Sigmoid colon (tissue), 4 donors: ENCODE measurements at regions not wholly inside any gene's neighbourhood (a gene's known extent, or its start where the extent isn't known, plus 50 kb on each side); places are given as distances from the start of the nearest gene placed in this dataset.

Experiments
- EP300 ChIP-seq, 4 donors: sonication (generic); formaldehyde crosslinking; IDR thresholded peaks; one replicate each; pipeline ENCODE4 v1.6.1; 2017; ENCODE audit warnings: antibody characterized with exemption in 4 of 4
- POLR2A ChIP-seq, 2 donors: fragments of 450-650 bp; IDR thresholded peaks; one replicate each; pipeline ENCODE4 v1.6.1; 2016; ENCODE audit warnings: antibody characterized with exemption in 2 of 2, mild to moderate bottlenecking in 2 of 2, moderate library complexity in 2 of 2
- POLR2AphosphoS5 ChIP-seq, 4 donors: sonication (generic); formaldehyde crosslinking; IDR thresholded peaks; one replicate each; pipeline ENCODE4 v1.6.1; 2017; ENCODE audit warnings: antibody characterized with exemption in 4 of 4
- TF ChIP-seq, protein P1 (sequence below), 4 experiments: fragments of 450-650 bp in 3 of 4; fragments of 200-600 bp in 1 of 4; IDR thresholded peaks; one replicate each; pipeline ENCODE4 v1.5.1; 2016 to 2019; ENCODE audit warnings: antibody characterized with exemption in 4 of 4, mild to moderate bottlenecking in 3 of 4, moderate library complexity in 2 of 4

DNA sequence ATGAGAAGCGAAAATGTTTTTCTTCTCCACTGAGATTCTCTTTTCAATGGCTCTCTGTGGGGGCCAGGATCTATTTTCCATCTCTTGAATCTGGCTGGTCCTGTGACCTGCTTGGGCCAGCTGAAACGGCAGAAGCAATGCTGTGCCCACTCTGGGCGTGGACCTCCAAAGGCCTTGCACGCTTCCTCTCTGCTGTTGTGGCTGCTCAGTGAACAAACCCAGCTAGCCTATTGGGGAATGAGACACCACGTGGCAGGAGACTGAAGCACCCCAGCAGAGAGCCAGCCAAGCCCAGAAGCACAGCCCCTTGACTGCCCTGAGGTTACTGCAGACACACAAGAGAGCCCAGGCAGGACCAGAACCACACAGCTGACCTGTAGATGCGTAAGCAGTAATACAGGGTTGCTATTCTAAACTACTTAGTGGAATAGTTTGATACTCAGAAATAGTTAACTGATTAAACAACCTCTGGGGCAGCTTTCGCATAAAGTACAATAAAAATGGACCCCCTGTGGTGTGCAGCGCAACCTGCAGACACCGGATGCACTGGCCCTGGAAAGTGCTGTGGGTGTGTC, 221.7 kb upstream of the SH3BP4 start:
- TF ChIP-seq, protein P1, sequence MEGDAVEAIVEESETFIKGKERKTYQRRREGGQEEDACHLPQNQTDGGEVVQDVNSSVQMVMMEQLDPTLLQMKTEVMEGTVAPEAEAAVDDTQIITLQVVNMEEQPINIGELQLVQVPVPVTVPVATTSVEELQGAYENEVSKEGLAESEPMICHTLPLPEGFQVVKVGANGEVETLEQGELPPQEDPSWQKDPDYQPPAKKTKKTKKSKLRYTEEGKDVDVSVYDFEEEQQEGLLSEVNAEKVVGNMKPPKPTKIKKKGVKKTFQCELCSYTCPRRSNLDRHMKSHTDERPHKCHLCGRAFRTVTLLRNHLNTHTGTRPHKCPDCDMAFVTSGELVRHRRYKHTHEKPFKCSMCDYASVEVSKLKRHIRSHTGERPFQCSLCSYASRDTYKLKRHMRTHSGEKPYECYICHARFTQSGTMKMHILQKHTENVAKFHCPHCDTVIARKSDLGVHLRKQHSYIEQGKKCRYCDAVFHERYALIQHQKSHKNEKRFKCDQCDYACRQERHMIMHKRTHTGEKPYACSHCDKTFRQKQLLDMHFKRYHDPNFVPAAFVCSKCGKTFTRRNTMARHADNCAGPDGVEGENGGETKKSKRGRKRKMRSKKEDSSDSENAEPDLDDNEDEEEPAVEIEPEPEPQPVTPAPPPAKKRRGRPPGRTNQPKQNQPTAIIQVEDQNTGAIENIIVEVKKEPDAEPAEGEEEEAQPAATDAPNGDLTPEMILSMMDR (IDR thresholded peaks at IDR 0.05): no peak
- TF ChIP-seq POLR2A (IDR thresholded peaks at IDR 0.05) (no peak), EP300 (IDR thresholded peaks at IDR 0.05) (no peak), POLR2AphosphoS5 (IDR thresholded peaks at IDR 0.05) (no peak)
